COR-L47 (cell line): ENCODE measurements at regions not wholly inside any gene's neighbourhood (a gene's known extent, or its start where the extent isn't known, plus 50 kb on each side); places are given as distances from the start of the nearest gene placed in this dataset.

Experiments
- DNase-seq: peaks from one replicate; lab custom pipeline; 2025; lab: John Stamatoyannopoulos, UW

GRCh38 chr6:77979204-77979603 is 326.4 kb downstream of the MEI4 start:
- no peak for DNase-seq

GRCh38 chr6:77986380-77987034 is 333.7 kb downstream of the MEI4 start:
- no peak for DNase-seq

- no peak for DNase-seq
These were observed 334.2 kb downstream of the MEI4 start for GRCh38 chr6:77987035-77987384.

GRCh38 chr6:78010130-78010529 is 357.3 kb downstream of the MEI4 start:
- no peak for DNase-seq

- no peak for DNase-seq
These were observed 367.7 kb downstream of the MEI4 start for GRCh38 chr6:78020586-78020985.

- no peak for DNase-seq
These were observed 372.7 kb downstream of the MEI4 start for GRCh38 chr6:78025502-78025901.

GRCh38 chr6:78031228-78031627 is 378.4 kb downstream of the MEI4 start:
- no peak for DNase-seq

- no peak for DNase-seq
These were observed 406.3 kb downstream of the MEI4 start for GRCh38 chr6:78059171-78059570.

- no peak for DNase-seq
These were observed 410.2 kb downstream of the MEI4 start for GRCh38 chr6:78062993-78063392.

GRCh38 chr6:78076371-78076770 is 423.5 kb downstream of the MEI4 start:
- DNase-seq: no peak

GRCh38 chr6:78089531-78089930 is 436.7 kb downstream of the MEI4 start:
- no peak for DNase-seq

- DNase-seq: no peak
These were observed 441.1 kb downstream of the MEI4 start for GRCh38 chr6:78093906-78094305.

- no peak for DNase-seq
These were observed 448.5 kb downstream of the MEI4 start for GRCh38 chr6:78101387-78101786.

GRCh38 chr6:78110641-78111040 is 457.8 kb downstream of the MEI4 start:
- no peak for DNase-seq

- no peak for DNase-seq
These were observed 465.1 kb downstream of the MEI4 start for GRCh38 chr6:78117966-78118365.

GRCh38 chr6:78131521-78131920 is 478.7 kb downstream of the MEI4 start:
- no peak for DNase-seq

- DNase-seq: no peak
These were observed 480.0 kb downstream of the MEI4 start for GRCh38 chr6:78132671-78133410.

GRCh38 chr6:78150425-78150824 is 497.6 kb downstream of the MEI4 start:
- DNase-seq: no peak

GRCh38 chr6:78153976-78154375 is 501.1 kb downstream of the MEI4 start:
- DNase-seq: no peak

GRCh38 chr6:78157606-78158005 is 504.8 kb downstream of the MEI4 start:
- no peak for DNase-seq

- no peak for DNase-seq
These were observed 536.1 kb downstream of the MEI4 start for GRCh38 chr6:78188891-78189290.

- DNase-seq: no peak
These were observed 539.2 kb downstream of the MEI4 start for GRCh38 chr6:78192057-78192456.

GRCh38 chr6:78199044-78199443 is 546.2 kb downstream of the MEI4 start:
- no peak for DNase-seq

GRCh38 chr6:78222226-78222625 is 569.4 kb downstream of the MEI4 start:
- no peak for DNase-seq
